ENCODE measurements at regions not wholly inside any gene's neighbourhood (a gene's known extent, or its start where the extent isn't known, plus 50 kb on each side); places are given as distances from the start of the nearest gene placed in this dataset.

DNA sequence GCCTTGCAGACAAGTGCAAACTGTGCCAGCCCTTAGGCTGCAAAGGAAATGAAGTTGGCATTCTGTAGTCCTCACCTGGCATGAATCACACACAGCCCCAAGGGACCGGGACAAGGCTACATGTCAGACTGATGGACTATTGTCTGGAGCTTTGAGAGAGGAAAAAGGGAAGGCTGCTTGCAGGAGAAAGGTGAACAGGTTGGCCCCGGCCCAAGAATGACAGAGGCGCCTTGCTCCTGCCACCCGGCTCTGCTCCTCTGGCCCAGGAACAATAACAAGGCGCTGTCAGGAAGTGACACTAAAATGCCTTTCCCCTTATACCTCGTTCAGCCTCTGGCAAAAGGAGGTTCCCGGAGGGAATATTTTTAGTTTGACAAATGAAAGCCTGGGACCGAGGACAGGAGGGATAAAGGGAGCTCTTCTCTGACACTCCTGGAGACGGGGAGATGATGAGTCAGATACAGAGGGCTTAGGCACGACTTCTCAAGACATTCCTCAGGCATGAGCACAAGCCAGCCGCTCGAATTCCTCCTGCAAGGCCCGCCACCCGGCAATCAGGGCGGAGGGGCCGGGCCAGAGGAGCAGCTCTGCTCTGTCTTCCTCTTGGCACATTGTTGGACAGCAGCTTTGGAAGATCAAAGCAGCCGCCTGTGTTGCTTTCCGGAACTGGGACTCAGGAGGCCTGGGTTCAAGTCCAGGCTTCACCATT, 105.8 kb downstream of the NOG start:
- TF ChIP-seq, protein P1, sequence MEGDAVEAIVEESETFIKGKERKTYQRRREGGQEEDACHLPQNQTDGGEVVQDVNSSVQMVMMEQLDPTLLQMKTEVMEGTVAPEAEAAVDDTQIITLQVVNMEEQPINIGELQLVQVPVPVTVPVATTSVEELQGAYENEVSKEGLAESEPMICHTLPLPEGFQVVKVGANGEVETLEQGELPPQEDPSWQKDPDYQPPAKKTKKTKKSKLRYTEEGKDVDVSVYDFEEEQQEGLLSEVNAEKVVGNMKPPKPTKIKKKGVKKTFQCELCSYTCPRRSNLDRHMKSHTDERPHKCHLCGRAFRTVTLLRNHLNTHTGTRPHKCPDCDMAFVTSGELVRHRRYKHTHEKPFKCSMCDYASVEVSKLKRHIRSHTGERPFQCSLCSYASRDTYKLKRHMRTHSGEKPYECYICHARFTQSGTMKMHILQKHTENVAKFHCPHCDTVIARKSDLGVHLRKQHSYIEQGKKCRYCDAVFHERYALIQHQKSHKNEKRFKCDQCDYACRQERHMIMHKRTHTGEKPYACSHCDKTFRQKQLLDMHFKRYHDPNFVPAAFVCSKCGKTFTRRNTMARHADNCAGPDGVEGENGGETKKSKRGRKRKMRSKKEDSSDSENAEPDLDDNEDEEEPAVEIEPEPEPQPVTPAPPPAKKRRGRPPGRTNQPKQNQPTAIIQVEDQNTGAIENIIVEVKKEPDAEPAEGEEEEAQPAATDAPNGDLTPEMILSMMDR (IDR thresholded peaks at IDR 0.05; ENCODE audit: insufficient read depth, low read length, poor library complexity, severe bottlenecking): no peak
- TF ChIP-seq EZH2phosphoT487 (conservative IDR thresholded peaks at IDR 0.05; ENCODE audit: low read length): no peak
